CD4-positive, alpha-beta T cell treated with Interleukin-15 for 4 hours (primary cell): ENCODE measurements at regions not wholly inside any gene's neighbourhood (a gene's known extent, or its start where the extent isn't known, plus 50 kb on each side); places are given as distances from the start of the nearest gene placed in this dataset.

ENCODE experiments used
- DNase-seq: peaks from one replicate; pipeline ENCODE4 v3.0.0-alpha.2; 2020; ENCODE audit warnings: low spot score

- no peak for DNase-seq
Observed at GRCh38 chr7:54956865-54957264, 62.0 kb upstream of the EGFR start.

- no peak for DNase-seq
Observed at GRCh38 chr7:54960517-54960916, 58.3 kb upstream of the EGFR start.

DNA sequence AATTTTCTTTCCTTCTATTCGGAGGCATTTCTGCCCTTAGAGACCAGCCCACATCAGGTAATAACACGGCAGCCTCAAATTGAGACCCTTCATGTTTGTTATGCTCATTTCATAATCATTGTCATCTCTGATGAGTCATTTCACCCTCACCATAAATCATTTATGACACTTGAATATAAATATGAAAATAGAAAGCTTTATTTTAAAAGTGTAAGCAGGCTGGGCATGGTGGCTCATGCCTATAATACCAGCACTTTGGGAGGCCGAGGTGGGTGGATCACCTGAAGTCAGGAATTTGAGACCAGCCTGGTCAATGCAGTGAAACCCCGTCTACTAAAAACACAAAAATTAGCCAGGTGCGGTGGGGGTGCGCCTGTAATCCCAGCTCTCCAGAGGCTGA is 57.4 kb upstream of the EGFR start:
- no peak for DNase-seq

DNA sequence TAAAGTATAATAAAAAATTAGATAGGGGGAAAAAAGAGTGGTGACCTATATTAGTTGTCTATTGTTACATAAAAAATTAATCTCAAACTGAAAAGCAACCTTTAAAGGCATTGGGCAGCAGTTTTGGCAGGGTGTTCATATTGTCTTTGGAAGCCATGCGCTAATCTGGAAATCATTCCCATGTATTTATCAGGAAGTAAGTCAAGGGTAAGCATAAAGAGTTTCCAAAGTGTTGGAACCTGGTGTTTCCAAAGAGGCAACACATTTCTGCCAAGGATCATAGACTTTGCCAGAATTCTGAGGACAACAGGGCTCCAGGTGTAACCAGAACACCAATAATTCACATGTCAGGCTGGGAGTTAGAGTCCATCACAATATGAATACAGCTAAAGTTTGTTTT is 55.7 kb upstream of the EGFR start:
- no peak for DNase-seq

DNA sequence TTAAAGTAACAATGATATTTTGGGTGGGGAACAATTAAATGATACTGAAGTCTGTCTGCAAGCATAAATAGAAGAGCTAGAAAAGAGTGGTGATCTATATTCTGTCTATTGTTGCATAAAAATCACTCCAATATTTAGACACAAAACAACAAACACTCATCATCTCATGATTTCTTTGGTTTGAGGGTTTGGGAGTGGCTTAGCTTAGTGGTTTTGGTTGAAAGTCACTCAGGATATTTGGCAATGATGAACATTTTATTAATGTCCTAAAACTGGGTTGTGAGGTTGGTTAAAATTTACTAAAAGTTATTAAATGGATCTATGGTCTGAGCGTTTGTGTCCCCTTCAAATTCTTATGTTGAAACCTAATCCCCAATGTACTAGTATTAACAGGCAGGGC is 54.7 kb upstream of the EGFR start:
- DNase-seq = no peak

DNA sequence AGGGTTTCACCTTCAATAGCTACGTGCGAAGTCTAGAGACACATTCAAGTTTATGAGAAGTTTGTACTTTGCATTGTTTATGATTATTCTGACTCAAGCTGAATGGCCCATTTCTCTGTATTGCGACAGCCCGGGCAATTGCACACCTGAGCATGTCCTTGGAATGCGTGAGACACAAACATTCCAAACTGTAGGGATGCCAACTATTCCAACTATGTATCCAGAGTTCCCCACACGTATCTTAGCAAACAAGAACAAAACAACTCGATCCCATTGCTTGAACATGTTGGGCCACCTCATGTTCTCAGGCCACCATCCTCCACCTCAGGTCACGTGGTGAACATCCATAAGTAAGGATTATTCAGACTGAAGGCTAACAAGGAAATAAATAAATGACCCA is 51.4 kb upstream of the EGFR start:
- DNase-seq = no peak

DNA sequence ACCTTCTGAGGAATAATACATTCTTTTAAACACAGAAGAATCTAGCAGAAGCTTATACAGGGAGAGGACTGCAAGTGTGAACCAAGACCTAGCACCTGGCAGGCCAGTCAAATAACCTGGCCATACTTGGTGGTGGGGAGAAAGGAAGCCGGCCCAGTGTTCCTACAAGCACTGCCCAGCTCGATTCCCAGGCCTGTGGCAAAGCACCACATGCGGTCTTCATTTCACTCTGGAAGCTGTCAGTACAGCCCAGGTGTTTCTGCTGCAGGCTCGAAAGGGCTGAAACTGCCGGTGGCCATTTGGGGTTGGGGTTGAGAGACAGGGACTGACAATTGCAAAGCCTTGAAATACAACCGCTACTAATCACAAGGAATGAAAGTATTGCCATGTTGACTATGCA is 50.8 kb upstream of the EGFR start:
- no peak for DNase-seq
